ENCODE measurements at regions not wholly inside any gene's neighbourhood (a gene's known extent, or its start where the extent isn't known, plus 50 kb on each side); places are given as distances from the start of the nearest gene placed in this dataset.
"Not testable (repeated sequence)": the region's sequence is repeated elsewhere in the genome, so short reads cannot be mapped to it uniquely, and the experiment has no call there.

DNA sequence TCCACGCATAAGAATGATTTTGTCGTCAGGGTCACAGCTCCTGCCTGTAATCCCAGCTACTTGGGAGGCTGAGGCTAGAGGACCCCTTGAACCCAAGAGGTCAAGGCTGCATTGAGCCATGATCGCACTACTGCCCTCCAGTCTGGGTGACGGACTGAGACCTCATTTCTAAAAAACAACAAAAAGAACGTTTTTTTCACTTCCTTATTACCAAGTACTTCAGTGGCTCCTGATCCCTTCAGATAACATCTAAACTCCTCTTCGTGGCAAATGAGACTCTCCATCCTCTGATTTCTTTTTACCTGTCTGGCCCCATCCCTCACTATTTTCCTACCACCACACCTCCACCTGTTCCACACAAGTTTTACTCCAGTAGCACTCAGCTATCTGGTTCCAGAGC is 105.4 kb upstream of the TLK1 start:
- no peak for DNase-seq (ENCODE audit: low spot score)

DNA sequence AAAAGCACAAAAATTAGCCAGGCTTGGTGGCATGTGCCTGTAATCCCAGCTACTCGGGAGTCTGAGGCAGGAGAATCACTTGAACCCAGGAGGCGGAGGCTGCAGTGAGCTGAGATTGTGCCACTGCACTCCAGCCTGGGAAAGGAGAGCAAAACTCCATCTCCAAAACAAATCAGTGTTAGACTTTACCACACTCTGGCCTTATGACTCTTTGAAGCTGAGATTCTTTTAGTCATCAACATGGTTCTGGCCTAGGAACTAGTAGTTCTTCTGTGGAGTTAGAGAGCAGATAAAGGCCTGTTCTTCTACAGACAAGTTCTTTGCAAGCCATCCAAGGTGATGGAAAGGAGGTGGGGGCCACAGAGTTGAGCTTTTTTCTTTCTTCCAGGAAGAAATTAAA is 100.8 kb upstream of the TLK1 start:
- not testable (repeated sequence) for DNase-seq (ENCODE audit: low spot score)

DNA sequence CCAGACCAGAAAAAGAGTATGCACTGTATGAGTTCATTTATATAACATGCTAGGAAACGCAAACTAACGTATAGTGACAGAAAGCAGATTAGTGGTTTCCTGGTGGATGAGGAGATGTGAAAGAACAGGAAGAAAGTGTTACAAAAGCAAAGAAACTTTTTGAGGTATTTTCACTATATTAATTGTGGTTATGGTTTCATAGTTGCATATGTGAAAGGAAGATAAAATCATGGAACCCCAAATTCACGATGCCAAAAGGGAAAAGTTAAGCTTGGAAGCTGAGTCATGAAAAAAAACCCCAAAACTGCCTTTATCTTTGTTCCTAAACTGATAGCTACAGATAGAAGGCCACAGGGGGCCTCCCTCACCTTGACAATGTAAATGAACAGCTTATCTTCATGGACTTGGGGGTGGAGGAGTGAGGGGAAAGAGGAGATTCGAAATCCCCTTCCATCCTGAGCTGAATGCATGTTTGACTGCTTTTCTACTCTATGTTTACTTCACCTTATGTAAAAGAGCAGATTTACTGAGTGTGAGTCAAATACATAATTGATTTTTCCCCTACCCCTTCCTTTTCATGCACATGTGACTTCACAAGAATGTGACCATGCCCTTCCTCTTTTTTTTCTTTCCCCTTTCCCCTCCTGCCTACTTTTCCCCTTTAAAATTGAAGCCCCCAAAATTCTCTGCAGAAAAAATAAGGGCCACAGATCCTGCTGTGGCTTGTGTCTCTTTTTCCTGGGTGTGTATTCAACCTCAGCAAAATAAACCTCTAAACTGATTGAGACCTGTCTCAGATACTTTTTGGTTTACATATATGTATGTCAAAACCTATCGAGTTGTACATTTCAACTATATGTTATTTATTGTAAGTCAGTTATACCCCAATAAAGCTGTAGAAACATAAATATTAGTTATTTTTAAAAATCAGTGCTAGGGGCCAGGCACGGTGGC is 100.1 kb upstream of the TLK1 start:
- no peak for DNase-seq (ENCODE audit: low spot score)

DNA sequence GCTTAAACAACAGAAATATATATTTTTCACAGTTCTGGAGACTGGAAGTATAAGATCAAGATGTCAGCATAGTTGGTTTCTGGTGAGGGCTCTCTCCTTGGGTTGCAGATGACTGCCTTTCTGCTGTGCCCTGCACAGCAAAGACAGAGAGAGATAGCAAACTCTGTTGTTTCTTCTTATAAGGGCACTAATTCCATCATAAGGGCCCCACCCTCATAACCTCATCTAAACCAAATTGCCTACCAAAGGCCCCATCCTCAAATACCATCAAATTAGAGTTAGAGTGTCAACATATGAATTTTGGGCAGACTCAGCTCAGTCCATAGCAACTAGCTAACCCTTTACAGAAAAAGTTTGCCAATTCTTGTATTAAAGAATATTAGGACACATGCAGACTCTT is 94.0 kb upstream of the TLK1 start:
- no peak for DNase-seq (ENCODE audit: low spot score)

DNA sequence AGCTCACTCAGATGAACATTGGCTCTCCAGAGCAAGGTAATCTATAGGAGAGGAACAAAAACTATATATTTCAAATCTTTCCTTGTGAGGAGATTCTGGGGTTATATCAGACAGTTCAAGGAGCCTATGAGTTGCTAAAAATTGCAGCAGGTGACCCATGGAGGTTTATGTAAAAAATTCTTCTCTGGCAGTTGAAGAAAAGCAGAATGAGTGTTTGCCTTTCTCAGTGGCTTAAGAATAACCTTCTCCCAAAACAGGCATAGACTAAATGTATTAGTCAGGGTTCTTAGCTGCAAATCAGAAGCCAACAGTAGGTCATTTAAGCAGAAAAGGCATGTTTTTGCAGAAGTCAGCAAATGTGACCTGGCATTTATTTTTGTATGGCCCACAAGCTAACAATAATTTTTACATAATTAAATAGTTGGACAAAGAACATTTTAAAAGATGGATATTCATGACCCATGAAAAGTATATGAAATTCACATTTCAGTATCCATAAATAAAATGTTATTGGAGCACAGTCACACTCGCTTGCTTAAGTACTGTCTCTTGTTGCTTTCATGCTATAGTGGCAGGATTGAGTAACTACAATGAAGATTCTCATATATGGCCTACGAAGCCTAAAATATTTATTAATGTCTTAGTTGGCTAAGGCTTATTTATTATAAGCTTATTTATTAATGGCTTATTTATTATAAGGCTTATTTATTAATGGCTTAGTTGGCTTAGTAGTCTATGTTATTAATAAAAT is 93.4 kb upstream of the TLK1 start:
- DNase-seq (ENCODE audit: low spot score) = no peak

DNA sequence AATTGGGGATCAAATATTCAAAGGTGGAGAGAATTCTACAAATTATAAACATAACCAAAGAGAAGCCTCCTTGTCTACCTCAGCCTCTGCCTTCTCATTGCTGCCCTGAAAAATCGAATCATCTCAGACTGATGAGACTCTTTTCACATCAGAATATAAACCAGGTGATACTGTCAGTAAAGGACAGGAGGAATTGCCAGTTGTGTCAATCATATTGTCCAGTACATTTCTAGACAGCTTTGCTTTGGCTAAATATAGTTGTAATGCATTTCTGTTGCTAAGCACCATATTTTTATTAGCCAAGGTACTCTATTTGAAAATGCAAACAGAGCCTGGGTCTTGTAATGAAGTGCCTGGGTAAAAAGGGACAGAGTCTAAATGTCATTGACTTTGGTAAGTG is 92.6 kb upstream of the TLK1 start:
- DNase-seq (ENCODE audit: low spot score) = no peak

DNA sequence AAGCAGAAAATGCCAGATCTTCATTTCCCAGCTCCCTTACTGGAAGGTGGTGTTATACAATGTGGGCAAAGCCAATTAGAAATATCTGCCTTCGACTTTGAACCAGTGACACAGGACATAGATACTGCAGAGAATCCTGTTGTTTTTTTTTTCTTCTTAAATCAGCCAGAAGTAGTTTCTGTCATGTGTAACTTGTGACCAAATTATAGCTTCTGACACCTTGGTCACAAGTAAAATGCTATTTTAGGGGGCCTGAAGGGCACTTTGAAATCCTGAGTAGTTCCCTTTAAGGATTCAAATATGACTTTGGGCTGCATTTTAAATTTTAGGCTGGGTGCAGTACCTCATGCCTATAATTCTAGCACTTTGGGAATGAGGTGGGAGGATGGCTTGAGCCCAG is 89.0 kb upstream of the TLK1 start:
- no peak for DNase-seq (ENCODE audit: low spot score)

DNA sequence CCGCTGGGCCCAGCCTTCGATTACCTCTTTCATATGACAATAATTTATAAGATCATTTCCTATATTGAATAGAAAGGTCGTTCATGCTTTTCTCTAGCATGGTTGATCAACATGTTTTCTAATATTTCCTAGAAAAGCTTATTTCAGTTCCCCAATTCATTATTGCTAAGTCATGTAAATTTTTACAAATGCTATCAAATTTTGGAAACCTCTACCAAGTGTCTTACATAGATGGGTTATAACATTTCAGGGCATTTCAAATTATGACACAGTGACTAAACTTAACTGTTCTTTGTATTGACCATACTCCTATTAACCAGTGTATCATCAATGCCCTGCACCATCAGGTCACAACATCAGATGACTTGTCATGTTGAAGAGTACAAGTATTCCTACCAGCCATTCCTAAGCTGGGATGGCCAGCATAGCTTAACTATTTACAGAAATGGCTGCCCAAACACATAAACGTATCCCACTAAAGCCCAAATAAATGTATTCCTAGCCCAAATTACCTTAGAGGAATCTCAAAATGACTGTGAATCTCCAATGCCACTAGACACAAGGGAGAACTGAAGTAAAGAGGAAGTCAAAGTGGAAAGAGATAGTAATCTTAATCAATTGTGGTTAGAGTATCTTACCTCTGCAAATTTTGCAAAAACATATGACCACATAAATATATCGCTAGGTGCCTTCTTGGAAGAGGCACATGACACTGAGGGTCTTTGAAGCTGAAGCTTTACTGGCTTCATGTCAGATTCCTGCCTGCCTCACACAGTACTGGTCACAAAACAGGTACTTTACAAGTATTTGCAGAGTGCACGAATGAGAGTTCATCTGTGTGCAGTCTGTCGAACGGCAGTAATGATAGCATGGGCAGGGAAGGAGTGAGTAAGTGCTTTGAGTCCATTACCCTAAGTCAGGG is 87.3 kb upstream of the TLK1 start:
- DNase-seq (ENCODE audit: low spot score) = no peak

DNA sequence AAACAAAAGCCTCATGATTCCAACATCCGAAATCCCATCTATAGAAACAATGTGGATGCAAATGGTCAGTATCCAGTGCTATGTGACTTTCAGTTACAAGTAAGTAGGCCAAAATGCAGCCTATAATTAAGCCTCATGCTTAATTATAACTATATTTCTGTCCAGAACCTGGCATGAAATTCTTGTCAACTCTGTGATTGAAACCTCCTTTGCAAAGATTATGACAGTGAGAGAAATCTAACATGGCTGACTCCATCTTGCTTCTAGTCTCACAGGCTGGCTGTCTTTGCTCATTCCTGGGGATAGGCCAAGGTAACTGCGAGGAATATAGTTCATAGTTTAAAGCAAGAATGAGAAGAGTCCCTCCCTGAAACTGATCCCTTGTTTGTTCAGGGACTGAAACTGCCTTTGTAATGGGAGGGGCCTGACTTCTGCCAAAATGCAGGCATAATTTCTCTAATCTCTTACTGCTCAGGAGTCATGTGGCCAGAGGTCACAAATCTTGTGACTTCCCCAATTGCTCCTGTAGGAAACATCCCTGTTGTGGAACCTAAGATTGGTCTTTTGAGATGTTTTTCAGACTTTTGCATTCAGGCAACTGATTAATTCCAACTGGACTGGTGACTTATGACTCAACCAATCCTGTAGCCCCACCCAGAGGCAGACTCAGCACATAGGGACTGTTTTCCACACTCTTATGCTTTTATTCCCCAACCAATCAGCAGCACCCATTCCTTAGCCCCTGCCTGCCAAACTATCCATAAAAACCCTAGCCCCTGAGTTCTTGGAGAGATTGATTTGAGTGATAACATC is 84.5 kb upstream of the TLK1 start:
- DNase-seq (ENCODE audit: low spot score) = no peak

DNA sequence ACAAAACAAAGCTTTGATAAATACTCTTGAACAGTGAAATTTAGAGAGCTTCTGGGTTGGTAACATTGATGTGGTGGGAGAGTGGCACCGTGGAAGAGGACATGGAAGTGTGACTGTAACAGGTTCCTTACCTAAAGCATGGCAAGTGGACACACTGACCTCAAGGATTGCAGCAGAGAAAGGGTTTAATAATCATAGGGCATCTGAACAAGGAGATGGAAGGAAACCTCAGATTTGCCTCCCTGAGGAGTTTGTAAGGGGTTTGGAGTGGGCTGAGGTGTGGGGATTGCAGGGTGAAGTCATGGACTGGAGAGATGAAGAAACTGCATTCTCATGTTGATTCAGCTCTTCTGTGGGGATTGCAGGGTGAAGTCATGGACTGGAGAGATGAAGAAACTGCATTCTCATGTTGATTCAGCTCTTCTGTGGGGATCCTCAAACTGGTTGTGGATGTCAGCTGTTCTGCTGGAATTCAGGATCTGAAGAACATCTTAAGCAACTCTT is 83.8 kb upstream of the TLK1 start:
- no peak for DNase-seq (ENCODE audit: low spot score)

DNA sequence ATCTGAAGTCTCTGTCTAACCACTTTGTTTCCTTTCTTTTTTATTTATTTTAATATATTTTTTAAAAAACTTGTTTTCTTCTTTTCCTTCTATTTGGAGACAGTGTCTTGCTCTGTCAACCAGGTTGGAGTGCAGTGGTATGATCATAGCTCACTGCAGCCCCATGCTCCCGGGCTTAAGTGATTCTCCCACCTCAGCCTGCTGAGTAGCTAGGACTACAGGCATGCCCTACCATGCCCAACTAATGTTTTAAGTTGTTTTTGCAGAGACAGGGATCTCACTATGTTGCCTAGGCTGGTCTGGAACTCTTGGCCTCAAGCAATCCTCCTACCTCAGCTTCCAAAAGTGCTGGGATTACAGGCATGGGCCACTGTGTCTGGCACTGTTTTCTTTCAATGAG is 81.1 kb upstream of the TLK1 start:
- DNase-seq (ENCODE audit: low spot score) = no peak

DNA sequence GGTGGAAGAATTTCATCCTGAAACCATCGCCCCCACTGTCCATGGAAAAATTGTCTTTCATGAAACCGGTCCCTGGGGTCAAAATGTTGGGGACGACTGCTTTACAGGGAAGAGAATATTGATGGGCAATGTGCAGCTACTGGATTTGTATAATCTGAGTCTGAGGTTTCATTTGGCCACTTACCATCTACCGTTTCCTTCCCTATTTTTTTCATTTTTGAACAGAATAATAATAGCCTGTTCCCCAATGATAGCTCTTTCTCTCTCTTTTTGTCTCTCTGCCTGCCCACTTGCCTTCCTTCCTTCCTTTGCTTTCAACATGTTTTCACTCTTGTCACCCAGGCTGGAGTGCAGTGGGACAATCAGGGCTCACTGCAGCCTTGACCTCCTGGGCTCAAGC is 78.3 kb upstream of the TLK1 start:
- no peak for DNase-seq (ENCODE audit: low spot score)

DNA sequence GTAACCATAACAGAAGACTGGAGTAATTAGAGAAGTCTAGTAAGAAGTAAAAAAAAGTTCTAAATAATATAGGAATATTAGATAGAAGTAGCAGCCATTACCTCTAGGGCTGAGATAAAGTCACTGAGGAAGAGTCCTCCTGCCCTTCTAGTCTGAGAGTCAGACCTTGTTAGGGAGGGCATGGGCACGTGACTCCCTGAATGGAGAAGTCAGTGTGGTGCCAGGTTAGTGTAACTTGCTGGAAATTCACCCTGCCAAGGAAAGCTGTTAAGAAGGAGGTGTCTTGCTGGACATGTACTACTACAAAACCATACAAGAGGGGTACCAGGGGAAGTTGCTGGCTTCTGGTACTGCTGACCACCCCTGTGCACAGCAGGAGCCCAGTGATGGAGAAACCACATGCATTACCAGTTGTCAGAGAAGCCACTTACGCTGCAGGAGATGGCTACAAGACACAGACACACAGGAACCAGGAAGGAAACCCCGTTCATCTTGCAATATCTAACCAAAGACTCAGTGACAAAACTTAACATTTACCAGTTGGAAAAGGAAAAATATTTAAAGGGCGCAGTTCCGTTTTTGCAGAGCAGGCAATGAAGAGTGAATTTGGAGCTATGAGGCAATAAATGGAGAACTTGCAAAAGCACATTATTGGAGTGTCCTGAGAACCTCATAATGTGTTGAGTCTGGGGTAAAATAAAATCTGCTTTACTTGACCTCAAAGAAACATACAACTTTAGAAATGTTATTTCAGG is 77.2 kb upstream of the TLK1 start:
- DNase-seq (ENCODE audit: low spot score) = no peak

DNA sequence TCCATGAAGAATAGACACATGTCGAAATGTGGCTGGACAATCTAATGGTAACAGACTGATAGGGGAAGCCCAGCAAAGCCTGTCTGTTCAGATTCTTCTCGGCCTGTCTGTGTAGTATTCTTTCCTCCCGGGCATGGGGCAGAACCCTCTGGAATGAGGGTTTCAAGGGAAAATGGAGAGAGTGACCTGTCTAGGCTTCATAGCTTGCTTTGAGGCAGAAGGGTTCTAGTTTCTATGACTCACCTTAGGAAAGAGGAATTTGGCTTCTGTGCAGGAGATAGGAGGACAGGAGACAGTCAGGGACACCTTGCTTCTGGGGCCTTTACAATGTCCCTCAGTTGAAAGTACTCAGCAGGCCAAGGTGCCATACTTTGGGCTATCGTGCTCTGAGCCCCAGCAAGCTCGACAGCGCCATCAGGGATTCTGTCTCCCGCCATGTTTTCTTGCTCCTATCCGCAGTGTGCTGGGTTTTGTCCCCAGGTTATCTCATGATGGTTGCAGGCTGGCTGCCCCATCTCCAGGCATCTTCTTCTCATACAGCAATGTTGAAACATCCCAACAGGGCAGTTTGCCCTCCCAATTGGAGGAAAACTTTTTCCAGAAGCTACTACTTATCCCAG is 74.7 kb upstream of the TLK1 start:
- DNase-seq (ENCODE audit: low spot score) = no peak

DNA sequence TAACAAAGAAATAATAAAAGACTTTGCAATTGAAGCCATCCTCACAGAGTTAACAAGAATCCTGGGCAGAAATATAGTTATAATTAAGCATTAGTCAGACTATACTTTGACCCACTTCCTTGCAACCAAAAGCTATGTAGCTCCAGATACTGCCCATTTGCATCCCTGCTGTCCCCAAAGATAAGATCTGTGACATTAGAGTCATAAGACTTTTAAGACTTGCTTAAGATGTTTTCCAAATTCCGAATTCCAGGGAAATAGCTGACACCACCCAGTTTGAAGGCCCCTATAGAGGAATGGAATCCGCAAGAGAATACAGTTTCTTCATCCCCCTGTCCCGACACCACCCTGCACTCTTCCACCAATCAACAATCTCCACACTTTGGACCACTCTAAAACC is 69.5 kb upstream of the TLK1 start:
- DNase-seq (ENCODE audit: low spot score) = no peak

DNA sequence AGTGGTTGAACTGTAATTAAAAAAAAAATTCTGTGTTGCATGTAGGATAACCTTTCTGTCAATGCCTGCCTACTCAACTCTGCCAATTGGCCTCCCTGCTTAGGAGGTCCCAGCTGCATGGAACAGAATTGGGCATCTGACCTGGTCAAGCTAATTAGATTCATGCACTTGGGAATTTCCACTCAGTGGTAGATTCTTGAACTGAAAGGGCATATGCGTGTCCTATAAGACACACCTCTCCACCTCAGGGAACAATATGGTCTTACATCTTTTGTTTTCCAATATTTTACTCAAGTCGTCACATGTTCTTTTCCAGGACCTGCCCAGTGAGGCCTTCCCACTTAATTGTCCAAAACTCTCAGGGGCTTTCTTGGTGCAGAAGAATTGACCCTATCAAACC is 68.1 kb upstream of the TLK1 start:
- DNase-seq (ENCODE audit: low spot score) = no peak

DNA sequence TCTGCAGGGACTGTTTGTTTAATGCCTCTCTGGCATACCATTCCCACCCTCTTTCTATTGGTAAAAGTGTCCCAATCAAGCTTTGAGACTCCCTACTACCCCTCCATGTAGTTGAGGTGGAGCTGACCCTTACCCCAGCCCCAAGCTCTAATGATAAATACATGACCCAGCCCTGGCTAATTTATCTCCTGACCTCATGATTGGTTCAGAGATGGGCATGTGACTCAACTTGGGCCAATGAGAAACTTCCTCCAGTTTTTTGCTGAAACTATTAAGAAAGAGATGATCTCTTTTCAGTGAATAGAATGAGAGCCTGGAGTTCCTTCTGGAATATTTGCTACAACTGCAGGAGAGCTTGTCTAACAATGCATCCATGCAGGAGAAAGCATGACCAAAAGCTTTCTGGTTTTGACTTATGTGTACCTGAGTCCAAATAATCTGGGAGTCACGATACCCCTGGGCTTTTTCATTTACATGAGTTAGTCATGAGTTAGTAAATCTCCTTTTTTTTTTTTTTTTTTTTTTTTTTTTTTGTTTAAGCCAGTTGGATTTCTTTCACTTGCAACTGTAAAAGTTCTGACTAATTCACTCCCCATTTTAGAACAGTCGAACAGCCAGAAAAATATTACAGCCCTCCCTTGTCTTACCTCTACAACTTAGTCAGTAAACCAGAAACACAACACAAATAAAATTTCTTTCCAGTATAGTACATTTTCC is 66.5 kb upstream of the TLK1 start:
- DNase-seq (ENCODE audit: low spot score) = no peak

DNA sequence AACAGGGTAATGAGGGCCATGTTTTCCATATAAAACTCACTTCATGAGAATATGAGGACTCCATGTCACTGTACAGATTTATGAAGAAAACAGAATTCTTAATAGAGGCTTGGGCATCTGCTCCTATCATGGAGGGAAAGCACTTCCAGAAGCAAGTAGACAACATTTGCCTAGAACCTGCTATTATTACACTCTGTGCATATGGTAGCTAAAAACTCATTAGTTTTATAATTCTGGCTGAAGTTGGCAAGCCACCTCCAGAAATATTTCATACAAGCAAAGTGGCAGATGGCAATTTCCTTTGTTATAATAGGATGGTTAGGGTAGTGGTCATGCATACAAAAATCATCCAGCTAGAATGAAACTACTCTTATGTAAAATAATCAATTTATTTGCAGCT is 65.8 kb upstream of the TLK1 start:
- no peak for DNase-seq (ENCODE audit: low spot score)

DNA sequence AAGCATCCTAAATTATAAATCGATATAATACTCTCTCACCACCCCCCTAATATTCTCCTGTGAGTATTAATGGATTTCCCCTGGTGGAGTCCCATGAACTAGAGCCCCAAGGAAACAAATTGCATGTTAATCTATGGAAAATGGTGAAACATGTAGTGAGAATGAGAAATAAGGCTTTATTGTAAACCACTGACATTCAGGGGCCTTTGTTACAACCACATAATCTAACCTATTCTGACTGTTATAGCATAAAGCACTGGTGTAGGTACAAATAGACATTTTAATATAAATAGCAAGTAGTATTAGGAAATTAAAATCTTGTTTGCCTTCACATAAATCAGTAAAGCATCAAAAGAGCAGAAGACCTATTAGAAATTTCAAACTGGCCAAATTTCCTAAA is 65.3 kb upstream of the TLK1 start:
- DNase-seq (ENCODE audit: low spot score) = no peak

Measured in kidney capillary endothelial cell (primary cell).